ENCODE measurements at regions not wholly inside any gene's neighbourhood (a gene's known extent, or its start where the extent isn't known, plus 50 kb on each side); places are given as distances from the start of the nearest gene placed in this dataset.

GRCh38 chr5:144831650-144832049 lies 661.0 kb downstream of the KCTD16 start:
- no peak for DNase-seq

GRCh38 chr5:144822503-144822902 lies 651.8 kb downstream of the KCTD16 start:
- no peak for DNase-seq

- DNase-seq = no peak
Measured at GRCh38 chr5:144820278-144820677, 649.6 kb downstream of the KCTD16 start.

GRCh38 chr5:144815131-144815530 lies 644.5 kb downstream of the KCTD16 start:
- no peak for DNase-seq

- peak; percentile 48 for DNase-seq
Measured at GRCh38 chr5:144812763-144813162, 642.1 kb downstream of the KCTD16 start.

- no peak for DNase-seq
Measured at GRCh38 chr5:144800169-144800568, 629.5 kb downstream of the KCTD16 start.

- DNase-seq = no peak
Measured at GRCh38 chr5:144798595-144798994, 627.9 kb downstream of the KCTD16 start.

- no peak for DNase-seq
Measured at GRCh38 chr5:144794922-144795321, 624.2 kb downstream of the KCTD16 start.

GRCh38 chr5:144788556-144788955 lies 617.9 kb downstream of the KCTD16 start:
- DNase-seq = no peak

GRCh38 chr5:144788046-144788445 lies 617.4 kb downstream of the KCTD16 start:
- no peak for DNase-seq

GRCh38 chr5:144779368-144779767 lies 608.7 kb downstream of the KCTD16 start:
- DNase-seq = no peak

- peak; percentile 10 for DNase-seq
Measured at GRCh38 chr5:144778561-144778960, 607.9 kb downstream of the KCTD16 start.

- DNase-seq = no peak
Measured at GRCh38 chr5:144774197-144774596, 603.5 kb downstream of the KCTD16 start.

- DNase-seq = no peak
Measured at GRCh38 chr5:144773628-144774027, 603.0 kb downstream of the KCTD16 start.

- DNase-seq = no peak
Measured at GRCh38 chr5:144771802-144772201, 601.1 kb downstream of the KCTD16 start.

- no peak for DNase-seq
Measured at GRCh38 chr5:144742361-144742760, 571.7 kb downstream of the KCTD16 start.

- no peak for DNase-seq
Measured at GRCh38 chr5:144731786-144732185, 561.1 kb downstream of the KCTD16 start.

- DNase-seq = no peak
Measured at GRCh38 chr5:144712090-144712489, 541.4 kb downstream of the KCTD16 start.

- no peak for DNase-seq
Measured at GRCh38 chr5:144711172-144711571, 540.5 kb downstream of the KCTD16 start.

- DNase-seq = no peak
Measured at GRCh38 chr5:144710637-144711036, 540.0 kb downstream of the KCTD16 start.

- no peak for DNase-seq
Measured at GRCh38 chr5:144703776-144704175, 533.1 kb downstream of the KCTD16 start.

- no peak for DNase-seq
Measured at GRCh38 chr5:144698484-144698883, 527.8 kb downstream of the KCTD16 start.

GRCh38 chr5:144697847-144698262 lies 527.2 kb downstream of the KCTD16 start:
- DNase-seq = no peak

- DNase-seq = no peak
Measured at GRCh38 chr5:144691936-144692335, 521.3 kb downstream of the KCTD16 start.

GRCh38 chr5:144684899-144685298 lies 514.2 kb downstream of the KCTD16 start:
- no peak for DNase-seq
